Upper lobe of left lung (tissue), 4 donors: ENCODE measurements at regions not wholly inside any gene's neighbourhood (a gene's known extent, or its start where the extent isn't known, plus 50 kb on each side); places are given as distances from the start of the nearest gene placed in this dataset.

Experiments
- EP300 ChIP-seq, 4 donors: sonication (generic); formaldehyde crosslinking; IDR thresholded peaks; one replicate each; pipeline ENCODE4 v1.5.1; 2017; ENCODE audit warnings: antibody characterized with exemption in 4 of 4, control low read depth in 2 of 4
- POLR2A ChIP-seq, 4 donors: fragments of 450-650 bp; IDR thresholded peaks; one replicate each; pipeline ENCODE4 v1.5.1; 2016 to 2017; ENCODE audit warnings: antibody characterized with exemption in 4 of 4, mild to moderate bottlenecking in 2 of 4
- POLR2AphosphoS5 ChIP-seq, 2 donors: sonication (generic); formaldehyde crosslinking; IDR thresholded peaks; one replicate each; pipeline ENCODE4 v1.5.1; 2017; ENCODE audit warnings: antibody characterized with exemption in 2 of 2
- TF ChIP-seq, protein P1 (sequence below), 6 experiments: fragments of 450-650 bp in 4 of 6; fragments of 200-600 bp in 2 of 6; sonication (generic) in 2 of 6; IDR thresholded peaks; one replicate each; pipeline ENCODE4 v1.5.1; 2016 to 2019; ENCODE audit warnings: antibody characterized with exemption in 6 of 6

DNA sequence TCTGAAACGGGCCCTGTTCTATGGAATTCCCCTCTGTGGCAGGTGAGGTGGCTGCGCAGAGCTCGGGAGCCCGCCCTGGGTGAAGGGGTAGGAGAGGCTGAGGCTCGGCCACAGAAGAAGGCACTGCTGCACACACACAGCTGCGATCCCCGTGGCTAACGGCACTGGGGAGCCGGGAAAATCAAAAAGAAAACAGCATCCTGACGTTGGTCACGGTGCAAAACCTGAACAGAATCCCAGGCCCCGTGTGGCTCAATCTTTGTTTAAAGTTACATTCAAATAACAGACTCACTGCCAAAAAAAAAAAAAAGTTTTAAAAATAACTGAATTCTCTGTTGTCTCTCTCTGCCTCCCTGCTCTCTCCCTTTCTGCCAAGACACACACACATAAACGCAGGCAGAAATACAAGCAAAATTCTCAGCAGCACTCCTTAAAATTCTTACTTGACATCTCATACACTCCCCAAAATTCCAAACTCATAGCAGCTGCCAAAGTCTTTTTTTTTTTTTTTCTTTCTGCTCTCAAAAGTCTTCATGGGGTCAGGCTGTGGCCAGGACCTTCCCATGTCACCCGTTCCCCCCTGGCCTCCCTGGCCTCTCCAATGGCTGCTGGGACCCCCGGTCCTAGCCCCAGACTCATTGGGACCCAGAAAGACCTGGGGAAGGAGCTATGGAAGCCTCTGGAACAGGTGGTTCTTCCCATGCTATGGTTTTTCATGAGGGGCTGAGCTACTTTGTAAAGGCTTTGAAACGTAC, 248.8 kb downstream of the TTLL2 start:
- TF ChIP-seq, protein P1, sequence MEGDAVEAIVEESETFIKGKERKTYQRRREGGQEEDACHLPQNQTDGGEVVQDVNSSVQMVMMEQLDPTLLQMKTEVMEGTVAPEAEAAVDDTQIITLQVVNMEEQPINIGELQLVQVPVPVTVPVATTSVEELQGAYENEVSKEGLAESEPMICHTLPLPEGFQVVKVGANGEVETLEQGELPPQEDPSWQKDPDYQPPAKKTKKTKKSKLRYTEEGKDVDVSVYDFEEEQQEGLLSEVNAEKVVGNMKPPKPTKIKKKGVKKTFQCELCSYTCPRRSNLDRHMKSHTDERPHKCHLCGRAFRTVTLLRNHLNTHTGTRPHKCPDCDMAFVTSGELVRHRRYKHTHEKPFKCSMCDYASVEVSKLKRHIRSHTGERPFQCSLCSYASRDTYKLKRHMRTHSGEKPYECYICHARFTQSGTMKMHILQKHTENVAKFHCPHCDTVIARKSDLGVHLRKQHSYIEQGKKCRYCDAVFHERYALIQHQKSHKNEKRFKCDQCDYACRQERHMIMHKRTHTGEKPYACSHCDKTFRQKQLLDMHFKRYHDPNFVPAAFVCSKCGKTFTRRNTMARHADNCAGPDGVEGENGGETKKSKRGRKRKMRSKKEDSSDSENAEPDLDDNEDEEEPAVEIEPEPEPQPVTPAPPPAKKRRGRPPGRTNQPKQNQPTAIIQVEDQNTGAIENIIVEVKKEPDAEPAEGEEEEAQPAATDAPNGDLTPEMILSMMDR (IDR thresholded peaks at IDR 0.05) = no peak
- TF ChIP-seq POLR2A (IDR thresholded peaks at IDR 0.05) (no peak), POLR2AphosphoS5 (IDR thresholded peaks at IDR 0.05) (no peak), EP300 (IDR thresholded peaks at IDR 0.05) (no peak)
